Neutrophil (primary cell): ENCODE measurements at regions not wholly inside any gene's neighbourhood (a gene's known extent, or its start where the extent isn't known, plus 50 kb on each side); places are given as distances from the start of the nearest gene placed in this dataset.
"Not testable (repeated sequence)": the region's sequence is repeated elsewhere in the genome, so short reads cannot be mapped to it uniquely, and the experiment has no call there.

Experiments used
- H3K27ac ChIP-seq: fragments of 200-600 bp; sonication (generic); 2 replicates; pipeline ENCODE4 v1.5.1; 2016; ENCODE audit warnings: mild to moderate bottlenecking, moderate library complexity
- H3K27me3 ChIP-seq: fragments of 200-600 bp; sonication (generic); 2 replicates; pipeline ENCODE4 v1.6.0; 2016; ENCODE audit warnings: mild to moderate bottlenecking
- H3K36me3 ChIP-seq: fragments of 200-600 bp; sonication (generic); 2 replicates; pipeline ENCODE4 v1.5.1; 2017
- H3K4me1 ChIP-seq, 2 experiments: fragments of 200-600 bp in 1 of 2; sonication (generic) in 1 of 2; 1 replicate in 1 of 2; 2 replicates in 1 of 2; pipeline versions ENCODE4 v1.5.1 to v1.6.1; 2013 to 2016; ENCODE audit warnings: low read depth in 1 of 2, low read length in 1 of 2, mild to moderate bottlenecking in 1 of 2, moderate library complexity in 1 of 2; ENCODE audit not compliant: control insufficient read depth in 1 of 2, insufficient read depth in 1 of 2
- H3K4me3 ChIP-seq, 2 experiments: fragments of 200-600 bp in 1 of 2; sonication (generic) in 1 of 2; 1 replicate in 1 of 2; 2 replicates in 1 of 2; pipeline ENCODE4 v1.5.1; 2013 to 2016; ENCODE audit warnings: low read depth in 1 of 2, low read length in 1 of 2, mild to moderate bottlenecking in 1 of 2, moderate library complexity in 1 of 2
- H3K9me3 ChIP-seq: fragments of 200-600 bp; sonication (generic); 2 replicates; pipeline ENCODE4 v1.5.1; 2016
- TF ChIP-seq, protein P1 (sequence below): fragments of 200-600 bp; sonication (generic); IDR thresholded peaks from 2 replicates; pipeline ENCODE4 v1.5.1; 2016; ENCODE audit warnings: antibody characterized with exemption

DNA sequence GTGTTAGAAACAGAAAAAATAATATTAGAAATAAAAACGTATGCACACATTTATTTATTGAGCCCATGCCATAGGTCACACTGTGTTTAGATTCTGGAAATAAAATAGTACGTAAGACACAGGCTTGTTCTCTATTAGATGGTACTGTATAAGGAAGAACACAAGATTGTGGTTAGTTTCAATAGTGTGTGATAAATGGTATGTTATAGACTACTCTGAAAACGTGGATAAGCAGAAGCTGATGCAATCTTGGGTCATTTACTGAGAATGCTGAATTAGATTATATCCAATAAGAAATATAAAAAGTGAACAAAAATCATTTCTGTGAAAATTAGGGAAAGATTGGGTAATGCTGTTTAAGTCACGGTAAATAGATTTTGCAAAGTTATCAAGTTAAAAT lies 1456.4 kb upstream of the ACO1 start:
- Histone ChIP-seq H3K27ac (no peak overlapping the region), H3K4me3 (no peak overlapping the region), H3K36me3 (no peaks in the 10 kb centered on the region), H3K9me3 (no peaks in the 10 kb centered on the region), H3K4me1 (no peaks in the 10 kb centered on the region), H3K27me3 (no peaks in the 10 kb centered on the region)
- TF ChIP-seq, protein P1, sequence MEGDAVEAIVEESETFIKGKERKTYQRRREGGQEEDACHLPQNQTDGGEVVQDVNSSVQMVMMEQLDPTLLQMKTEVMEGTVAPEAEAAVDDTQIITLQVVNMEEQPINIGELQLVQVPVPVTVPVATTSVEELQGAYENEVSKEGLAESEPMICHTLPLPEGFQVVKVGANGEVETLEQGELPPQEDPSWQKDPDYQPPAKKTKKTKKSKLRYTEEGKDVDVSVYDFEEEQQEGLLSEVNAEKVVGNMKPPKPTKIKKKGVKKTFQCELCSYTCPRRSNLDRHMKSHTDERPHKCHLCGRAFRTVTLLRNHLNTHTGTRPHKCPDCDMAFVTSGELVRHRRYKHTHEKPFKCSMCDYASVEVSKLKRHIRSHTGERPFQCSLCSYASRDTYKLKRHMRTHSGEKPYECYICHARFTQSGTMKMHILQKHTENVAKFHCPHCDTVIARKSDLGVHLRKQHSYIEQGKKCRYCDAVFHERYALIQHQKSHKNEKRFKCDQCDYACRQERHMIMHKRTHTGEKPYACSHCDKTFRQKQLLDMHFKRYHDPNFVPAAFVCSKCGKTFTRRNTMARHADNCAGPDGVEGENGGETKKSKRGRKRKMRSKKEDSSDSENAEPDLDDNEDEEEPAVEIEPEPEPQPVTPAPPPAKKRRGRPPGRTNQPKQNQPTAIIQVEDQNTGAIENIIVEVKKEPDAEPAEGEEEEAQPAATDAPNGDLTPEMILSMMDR: no peak

DNA sequence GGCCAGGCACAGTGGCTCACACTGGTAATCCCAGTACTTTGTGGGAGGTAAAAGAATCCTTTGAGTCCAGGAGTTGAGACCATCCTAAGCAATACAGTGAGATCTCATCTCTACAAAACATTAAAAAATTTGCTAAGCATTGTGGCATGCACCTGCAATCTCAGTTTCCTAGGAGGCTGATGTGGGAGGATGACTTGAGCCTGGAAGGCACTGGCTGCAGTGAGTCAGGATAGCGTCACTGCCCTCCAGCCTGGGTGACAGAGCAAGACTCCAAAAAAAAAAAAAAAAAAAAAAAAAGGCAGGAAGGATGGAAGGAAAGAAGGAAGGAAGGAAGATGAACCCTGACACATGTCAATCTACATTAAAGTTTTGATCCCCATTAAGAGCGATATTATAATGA lies 1452.2 kb upstream of the ACO1 start:
- H3K27ac ChIP-seq: no peak overlapping the region
- H3K4me1 ChIP-seq: no peaks in the 10 kb centered on the region
- H3K27me3 ChIP-seq: no peaks in the 10 kb centered on the region
- TF ChIP-seq, protein P1: no peak
- no peak overlapping the region for H3K4me3 ChIP-seq
- no peaks in the 10 kb centered on the region for H3K9me3 ChIP-seq
- no peaks in the 10 kb centered on the region for H3K36me3 ChIP-seq

DNA sequence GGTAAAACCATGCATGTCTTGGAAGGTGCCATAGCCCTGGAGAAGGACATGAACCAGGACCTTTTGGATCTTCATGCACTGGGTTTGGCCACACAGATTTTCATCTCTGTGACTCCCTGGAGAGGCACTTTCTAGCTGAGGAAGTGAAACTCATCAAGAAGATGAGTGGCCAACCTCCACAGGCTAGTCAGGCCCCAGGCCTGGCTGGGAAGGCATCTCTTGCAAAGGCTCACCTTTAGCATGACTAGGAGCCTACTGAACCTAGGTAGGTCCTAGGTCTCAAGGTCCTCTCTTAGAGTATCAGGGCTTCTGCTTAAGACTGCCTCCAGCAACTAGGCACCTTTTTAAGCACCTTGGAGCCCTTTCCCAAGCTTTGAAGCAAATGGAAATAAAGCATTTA lies 1448.7 kb upstream of the ACO1 start:
- Histone ChIP-seq H3K4me3 (no peak overlapping the region), H3K4me1 (no peaks in the 10 kb centered on the region), H3K27ac (no peak overlapping the region), H3K9me3 (no peaks in the 10 kb centered on the region), H3K36me3 (no peaks in the 10 kb centered on the region), H3K27me3 (no peaks in the 10 kb centered on the region)
- TF ChIP-seq, protein P1: no peak

DNA sequence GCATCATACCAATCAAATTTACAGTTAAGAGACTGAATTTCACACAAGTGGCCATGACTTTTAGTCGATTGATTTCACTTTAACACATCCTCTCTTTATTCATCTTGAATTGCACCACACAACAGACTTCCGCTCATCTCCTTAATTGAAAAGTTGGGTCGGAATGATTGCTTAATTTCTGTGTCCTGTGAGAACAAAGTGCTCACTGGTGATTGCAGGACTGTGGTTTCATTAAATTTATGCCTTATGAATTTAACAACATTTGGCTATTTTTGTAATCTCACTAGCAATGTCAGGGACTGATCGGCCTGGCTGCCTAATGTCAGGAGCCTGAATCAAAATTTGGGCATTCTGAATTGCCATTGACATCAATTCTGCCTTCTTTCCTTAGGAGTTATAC lies 1447.3 kb upstream of the ACO1 start:
- no peak overlapping the region for H3K27ac ChIP-seq
- no peaks in the 10 kb centered on the region for H3K4me1 ChIP-seq
- H3K9me3 ChIP-seq: no peaks in the 10 kb centered on the region
- H3K4me3 ChIP-seq: no peak overlapping the region
- TF ChIP-seq, protein P1: no peak
- H3K27me3 ChIP-seq: no peaks in the 10 kb centered on the region
- no peaks in the 10 kb centered on the region for H3K36me3 ChIP-seq

DNA sequence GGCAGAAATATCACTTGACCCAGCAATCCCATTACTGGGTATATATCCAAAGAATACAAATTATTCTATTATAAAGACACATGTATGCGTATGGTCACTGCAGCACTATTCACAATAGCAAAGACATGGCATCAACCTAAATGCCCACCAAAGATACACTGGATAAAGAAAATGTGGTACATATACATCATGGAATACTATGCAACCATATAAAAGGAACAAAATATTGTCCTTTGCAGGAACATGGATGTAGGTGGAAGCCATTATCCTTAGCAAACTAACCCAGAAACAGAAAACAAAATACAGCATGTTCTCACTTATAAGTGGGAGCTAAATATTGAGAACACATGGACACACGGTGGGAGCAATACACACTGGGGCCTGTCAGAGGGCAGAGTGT lies 1441.6 kb upstream of the ACO1 start:
- H3K9me3 ChIP-seq, H3K27me3 ChIP-seq, H3K36me3 ChIP-seq, H3K27ac ChIP-seq, H3K4me1 ChIP-seq, H3K4me3 ChIP-seq: not testable (repeated sequence)

DNA sequence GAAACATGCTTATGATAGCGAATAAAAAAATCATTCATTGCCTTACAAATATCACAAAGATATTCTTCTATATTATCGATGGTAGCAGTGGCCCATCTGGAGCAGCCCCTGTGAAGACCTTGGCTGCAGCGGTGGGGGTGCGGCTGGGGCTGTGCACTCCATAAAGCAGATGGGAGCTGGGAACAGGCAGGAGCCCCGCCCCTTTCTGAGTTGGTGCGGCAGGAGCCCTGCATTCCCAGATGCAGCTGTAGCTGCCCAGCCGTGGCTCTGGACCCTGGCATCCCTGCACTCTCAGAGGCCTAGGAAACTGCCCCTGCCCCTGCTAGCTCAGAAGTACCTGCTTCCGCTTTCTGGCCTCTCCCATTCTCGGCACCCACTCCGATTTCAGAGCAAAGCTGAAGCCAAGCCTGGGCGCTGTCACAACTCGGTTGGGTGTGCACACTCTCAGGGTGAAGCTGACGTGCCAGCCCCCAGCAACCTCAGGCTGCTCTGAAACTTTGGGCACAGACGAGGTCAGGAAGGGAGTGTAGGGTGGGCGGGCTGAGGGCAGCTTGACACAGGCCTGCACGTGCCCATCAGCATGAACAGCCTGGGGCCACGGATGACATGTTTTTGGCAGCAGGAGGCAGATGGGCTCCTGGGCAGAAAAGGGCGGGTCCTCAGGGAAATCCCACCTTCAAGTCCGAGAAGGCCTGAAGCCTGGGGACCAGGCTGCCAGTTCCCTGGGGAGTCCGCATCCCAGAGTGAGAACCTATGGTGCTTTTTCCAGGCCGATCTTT lies 1440.8 kb upstream of the ACO1 start:
- no peaks in the 10 kb centered on the region for H3K4me1 ChIP-seq
- no peak overlapping the region for H3K27ac ChIP-seq
- TF ChIP-seq, protein P1: no peak
- H3K27me3 ChIP-seq: no peaks in the 10 kb centered on the region
- H3K36me3 ChIP-seq: no peaks in the 10 kb centered on the region
- no peaks in the 10 kb centered on the region for H3K9me3 ChIP-seq
- no peak overlapping the region for H3K4me3 ChIP-seq
